Testis (tissue), 2 donors: ENCODE measurements at regions not wholly inside any gene's neighbourhood (a gene's known extent, or its start where the extent isn't known, plus 50 kb on each side); places are given as distances from the start of the nearest gene placed in this dataset.

ENCODE experiments used
- CTCF ChIP-seq, 3 experiments: fragments of 450-650 bp in 2 of 3; fragments of 200-600 bp in 1 of 3; sonication (generic) in 1 of 3; IDR thresholded peaks; one replicate each; pipeline ENCODE4 v1.5.1; 2016 to 2019; ENCODE audit warnings: antibody characterized with exemption in 3 of 3, mild to moderate bottlenecking in 2 of 3, moderate library complexity in 1 of 3
- POLR2A ChIP-seq: fragments of 450-650 bp; IDR thresholded peaks from one replicate; pipeline ENCODE4 v1.6.1; 2017; ENCODE audit warnings: antibody characterized with exemption, mild to moderate bottlenecking, moderate library complexity

- TF ChIP-seq CTCF (IDR thresholded peaks at IDR 0.05) (no peak), POLR2A (no peak)
Measured at GRCh38 chr16:66205287-66206231, 160.9 kb upstream of the CDH5 start.
